Activated T-cell treated with anti-CD3 and anti-CD28 coated beads, Interleukin-2, amount 50 U/mL, for 24 hours (primary cell): ENCODE measurements at regions not wholly inside any gene's neighbourhood (a gene's known extent, or its start where the extent isn't known, plus 50 kb on each side); places are given as distances from the start of the nearest gene placed in this dataset.
"Not testable (repeated sequence)": the region's sequence is repeated elsewhere in the genome, so short reads cannot be mapped to it uniquely, and the experiment has no call there.

Experiments
- DNase-seq: peaks from one replicate; pipeline ENCODE4 v3.0.0-alpha.2; 2020
- H3K27ac Mint-ChIP-seq: 2 replicates; pipeline ENCODE4 v1.8.0; 2020; ENCODE audit warnings: mild to moderate bottlenecking, mixed read lengths
- H3K27me3 Mint-ChIP-seq: 2 replicates; pipeline ENCODE4 v1.8.0; 2020; ENCODE audit warnings: mixed read lengths
- H3K36me3 Mint-ChIP-seq: 2 replicates; pipeline ENCODE4 v1.8.0; 2020; ENCODE audit warnings: low read depth, mixed read lengths
- H3K4me1 Mint-ChIP-seq: 2 replicates; pipeline ENCODE4 v1.8.0; 2020; ENCODE audit warnings: low read depth, mixed read lengths
- H3K4me3 Mint-ChIP-seq: 2 replicates; pipeline ENCODE4 v1.8.0; 2020; ENCODE audit warnings: mild to moderate bottlenecking, moderate library complexity, mixed read lengths
- H3K9me3 Mint-ChIP-seq: 2 replicates; pipeline ENCODE4 v1.8.0; 2020; ENCODE audit warnings: mixed read lengths

- H3K27me3 Mint-ChIP-seq: no peaks in the 10 kb centered on the region
- H3K9me3 Mint-ChIP-seq: peaks cover 15% of the 10 kb centered on the region
- peaks cover 88% of the 10 kb centered on the region for H3K4me1 Mint-ChIP-seq
- H3K36me3 Mint-ChIP-seq: peaks cover 75% of the 10 kb centered on the region
- no peak for DNase-seq
- H3K27ac Mint-ChIP-seq: peak overlapping the region; percentile 97
- peak overlapping the region; percentile 59 for H3K4me3 Mint-ChIP-seq
Observed at GRCh38 chr21:25462517-25462971, 144.7 kb downstream of the MRPL39 start.

GRCh38 chr21:25461725-25462124, 145.6 kb downstream of the MRPL39 start:
- Mint-ChIP-seq H3K4me3 (peak overlapping the region; percentile 30), H3K9me3 (peaks cover 11% of the 10 kb centered on the region), H3K27me3 (no peaks in the 10 kb centered on the region), H3K27ac (peak overlapping the region; percentile 97), H3K4me1 (peaks cover 89% of the 10 kb centered on the region), H3K36me3 (peaks cover 67% of the 10 kb centered on the region)
- no peak for DNase-seq

GRCh38 chr21:25459993-25460392, 147.3 kb downstream of the MRPL39 start:
- H3K4me1 Mint-ChIP-seq: peaks cover 91% of the 10 kb centered on the region
- DNase-seq: no peak
- H3K27ac Mint-ChIP-seq: peak overlapping the region; percentile 97
- peak overlapping the region; percentile 26 for H3K4me3 Mint-ChIP-seq
- H3K9me3 Mint-ChIP-seq: peaks cover 7% of the 10 kb centered on the region
- no peaks in the 10 kb centered on the region for H3K27me3 Mint-ChIP-seq
- H3K36me3 Mint-ChIP-seq: peaks cover 64% of the 10 kb centered on the region

GRCh38 chr21:25459365-25459764, 147.9 kb downstream of the MRPL39 start:
- peak overlapping the region; percentile 56 for H3K4me3 Mint-ChIP-seq
- peaks cover 64% of the 10 kb centered on the region for H3K36me3 Mint-ChIP-seq
- peak overlapping the region; percentile 97 for H3K27ac Mint-ChIP-seq
- DNase-seq: no peak
- H3K4me1 Mint-ChIP-seq: peaks cover 91% of the 10 kb centered on the region
- no peaks in the 10 kb centered on the region for H3K27me3 Mint-ChIP-seq
- H3K9me3 Mint-ChIP-seq: peaks cover 11% of the 10 kb centered on the region

GRCh38 chr21:25458484-25458883, 148.8 kb downstream of the MRPL39 start:
- H3K4me1 Mint-ChIP-seq: peaks cover 91% of the 10 kb centered on the region
- peaks cover 65% of the 10 kb centered on the region for H3K36me3 Mint-ChIP-seq
- DNase-seq: no peak
- peaks cover 18% of the 10 kb centered on the region for H3K9me3 Mint-ChIP-seq
- no peaks in the 10 kb centered on the region for H3K27me3 Mint-ChIP-seq
- H3K27ac Mint-ChIP-seq: peak overlapping the region; percentile 97
- H3K4me3 Mint-ChIP-seq: peak overlapping the region; percentile 56

- DNase-seq: no peak
- peaks cover 65% of the 10 kb centered on the region for H3K36me3 Mint-ChIP-seq
- H3K27me3 Mint-ChIP-seq: no peaks in the 10 kb centered on the region
- H3K9me3 Mint-ChIP-seq: peaks cover 21% of the 10 kb centered on the region
- peaks cover 91% of the 10 kb centered on the region for H3K4me1 Mint-ChIP-seq
- no peak overlapping the region for H3K4me3 Mint-ChIP-seq
- peak overlapping the region; percentile 97 for H3K27ac Mint-ChIP-seq
Observed at GRCh38 chr21:25457946-25458345, 149.3 kb downstream of the MRPL39 start.

GRCh38 chr21:25457411-25457810, 149.9 kb downstream of the MRPL39 start:
- peak overlapping the region; percentile 64 for H3K4me3 Mint-ChIP-seq
- H3K4me1 Mint-ChIP-seq: peaks cover 88% of the 10 kb centered on the region
- DNase-seq: no peak
- H3K27me3 Mint-ChIP-seq: no peaks in the 10 kb centered on the region
- H3K36me3 Mint-ChIP-seq: peaks cover 60% of the 10 kb centered on the region
- H3K9me3 Mint-ChIP-seq: peaks cover 21% of the 10 kb centered on the region
- peak overlapping the region; percentile 95 for H3K27ac Mint-ChIP-seq

GRCh38 chr21:25456672-25457071, 150.6 kb downstream of the MRPL39 start:
- peak; percentile 58 for DNase-seq
- Mint-ChIP-seq H3K9me3 (peaks cover 21% of the 10 kb centered on the region), H3K27ac (peak overlapping the region; percentile 95), H3K4me1 (peaks cover 86% of the 10 kb centered on the region), H3K4me3 (peak overlapping the region; percentile 58), H3K36me3 (peaks cover 61% of the 10 kb centered on the region), H3K27me3 (no peaks in the 10 kb centered on the region)

- H3K9me3 Mint-ChIP-seq: peaks cover 22% of the 10 kb centered on the region
- H3K27me3 Mint-ChIP-seq: no peaks in the 10 kb centered on the region
- H3K4me1 Mint-ChIP-seq: peaks cover 74% of the 10 kb centered on the region
- peaks cover 67% of the 10 kb centered on the region for H3K36me3 Mint-ChIP-seq
- no peak overlapping the region for H3K4me3 Mint-ChIP-seq
- DNase-seq: no peak
- peak overlapping the region; percentile 73 for H3K27ac Mint-ChIP-seq
Observed at GRCh38 chr21:25453524-25453923, 153.8 kb downstream of the MRPL39 start.

GRCh38 chr21:25449950-25450349, 157.3 kb downstream of the MRPL39 start:
- peaks cover 26% of the 10 kb centered on the region for H3K9me3 Mint-ChIP-seq

GRCh38 chr21:25441835-25442234, 165.4 kb downstream of the MRPL39 start:
- Mint-ChIP-seq H3K36me3 (peaks cover 19% of the 10 kb centered on the region), H3K27me3 (no peaks in the 10 kb centered on the region), H3K27ac (no peak overlapping the region), H3K4me3 (no peak overlapping the region), H3K4me1 (peaks cover 2% of the 10 kb centered on the region), H3K9me3 (no peaks in the 10 kb centered on the region)
- no peak for DNase-seq

More at GRCh38 chr21:25449950-25450349, 157.3 kb downstream of the MRPL39 start:
- peaks cover 66% of the 10 kb centered on the region for H3K36me3 Mint-ChIP-seq
- no peak overlapping the region for H3K4me3 Mint-ChIP-seq
- H3K27ac Mint-ChIP-seq: no peak overlapping the region
- no peaks in the 10 kb centered on the region for H3K27me3 Mint-ChIP-seq
- no peak for DNase-seq
- peaks cover 46% of the 10 kb centered on the region for H3K4me1 Mint-ChIP-seq

GRCh38 chr21:25437465-25437864, 169.8 kb downstream of the MRPL39 start:
- not testable (repeated sequence) for DNase-seq, H3K27me3 Mint-ChIP-seq, H3K4me3 Mint-ChIP-seq, H3K9me3 Mint-ChIP-seq, H3K4me1 Mint-ChIP-seq, H3K27ac Mint-ChIP-seq
- H3K36me3 Mint-ChIP-seq: peaks cover 35% of the 10 kb centered on the region

- Mint-ChIP-seq H3K4me1 (peaks cover 57% of the 10 kb centered on the region), H3K4me3 (peak overlapping the region; percentile 36), H3K27me3 (no peaks in the 10 kb centered on the region), H3K9me3 (no peaks in the 10 kb centered on the region), H3K27ac (peak overlapping the region; percentile 87), H3K36me3 (peaks cover 34% of the 10 kb centered on the region)
- no peak for DNase-seq
Observed at GRCh38 chr21:25428537-25428936, 178.7 kb downstream of the MRPL39 start.

GRCh38 chr21:25427828-25428227, 179.5 kb downstream of the MRPL39 start:
- Mint-ChIP-seq H3K27ac (peak overlapping the region; percentile 87), H3K27me3 (no peaks in the 10 kb centered on the region), H3K4me1 (peaks cover 62% of the 10 kb centered on the region)

GRCh38 chr21:25426580-25426979, 180.7 kb downstream of the MRPL39 start:
- DNase-seq: no peak

More at GRCh38 chr21:25427828-25428227, 179.5 kb downstream of the MRPL39 start:
- DNase-seq: no peak
- H3K9me3 Mint-ChIP-seq: no peaks in the 10 kb centered on the region
- H3K4me3 Mint-ChIP-seq: no peak overlapping the region
- H3K36me3 Mint-ChIP-seq: peaks cover 30% of the 10 kb centered on the region

GRCh38 chr21:25425156-25425555, 182.1 kb downstream of the MRPL39 start:
- H3K36me3 Mint-ChIP-seq: peaks cover 32% of the 10 kb centered on the region
- DNase-seq: no peak
- peak overlapping the region; percentile 60 for H3K4me3 Mint-ChIP-seq
- H3K4me1 Mint-ChIP-seq: peaks cover 79% of the 10 kb centered on the region
- no peaks in the 10 kb centered on the region for H3K9me3 Mint-ChIP-seq
- no peaks in the 10 kb centered on the region for H3K27me3 Mint-ChIP-seq
- H3K27ac Mint-ChIP-seq: peak overlapping the region; percentile 82

More at GRCh38 chr21:25426580-25426979, 180.7 kb downstream of the MRPL39 start:
- Mint-ChIP-seq H3K27ac (no peak overlapping the region), H3K36me3 (peaks cover 24% of the 10 kb centered on the region), H3K4me3 (no peak overlapping the region), H3K9me3 (no peaks in the 10 kb centered on the region), H3K27me3 (no peaks in the 10 kb centered on the region), H3K4me1 (peaks cover 69% of the 10 kb centered on the region)
